NCI-H345 treated with DMSO at 0.1 percent for 48 hours (cell line): ENCODE measurements at regions not wholly inside any gene's neighbourhood (a gene's known extent, or its start where the extent isn't known, plus 50 kb on each side); places are given as distances from the start of the nearest gene placed in this dataset.
"Not testable (repeated sequence)": the region's sequence is repeated elsewhere in the genome, so short reads cannot be mapped to it uniquely, and the experiment has no call there.

Experiments used
- DNase-seq: peaks from one replicate; lab custom pipeline; 2025; ENCODE audit not compliant: unreplicated experiment; lab: John Stamatoyannopoulos, UW

DNA sequence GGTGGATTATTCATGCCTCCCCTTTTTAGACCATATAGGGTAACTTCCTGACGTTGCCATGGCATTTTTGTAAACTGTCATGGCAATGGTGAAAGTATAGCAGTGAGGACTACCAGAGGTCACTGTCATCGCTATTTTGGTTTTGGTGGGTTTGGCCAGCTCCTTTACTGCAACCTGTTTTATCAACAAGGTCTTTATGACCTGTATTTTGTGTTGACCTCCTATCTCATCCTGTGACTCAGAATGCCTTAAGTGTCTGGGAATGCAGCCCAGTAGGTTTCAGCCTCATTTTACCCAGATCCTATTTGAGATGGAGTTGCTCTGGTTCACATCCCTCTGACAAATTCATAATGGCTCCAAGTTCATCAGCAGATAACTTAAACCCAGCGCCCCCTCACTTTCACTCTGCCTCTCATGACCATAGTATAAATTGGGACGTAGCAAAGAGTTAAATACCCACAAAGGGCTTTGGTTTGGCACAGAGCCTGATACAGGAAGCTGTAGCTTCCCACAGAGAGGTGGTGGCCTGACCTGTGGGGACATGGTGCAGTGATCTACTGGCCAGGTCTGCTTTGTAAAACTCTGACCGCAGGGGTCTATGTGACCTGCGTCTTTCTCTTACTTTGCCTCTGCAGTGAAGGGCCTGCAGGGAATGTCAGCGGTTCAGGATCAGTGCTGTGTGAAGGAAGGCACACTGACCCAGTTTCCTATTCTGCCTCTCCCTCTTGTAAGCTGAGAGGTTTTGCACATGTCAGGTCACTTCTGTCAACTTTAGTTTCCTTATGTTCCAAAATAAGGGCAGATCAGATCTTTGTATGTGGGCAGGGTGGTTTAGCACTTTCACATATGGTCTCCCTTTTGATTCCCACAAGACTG is 78.1 kb upstream of the ZNF644 start:
- DNase-seq, result no peak

DNA sequence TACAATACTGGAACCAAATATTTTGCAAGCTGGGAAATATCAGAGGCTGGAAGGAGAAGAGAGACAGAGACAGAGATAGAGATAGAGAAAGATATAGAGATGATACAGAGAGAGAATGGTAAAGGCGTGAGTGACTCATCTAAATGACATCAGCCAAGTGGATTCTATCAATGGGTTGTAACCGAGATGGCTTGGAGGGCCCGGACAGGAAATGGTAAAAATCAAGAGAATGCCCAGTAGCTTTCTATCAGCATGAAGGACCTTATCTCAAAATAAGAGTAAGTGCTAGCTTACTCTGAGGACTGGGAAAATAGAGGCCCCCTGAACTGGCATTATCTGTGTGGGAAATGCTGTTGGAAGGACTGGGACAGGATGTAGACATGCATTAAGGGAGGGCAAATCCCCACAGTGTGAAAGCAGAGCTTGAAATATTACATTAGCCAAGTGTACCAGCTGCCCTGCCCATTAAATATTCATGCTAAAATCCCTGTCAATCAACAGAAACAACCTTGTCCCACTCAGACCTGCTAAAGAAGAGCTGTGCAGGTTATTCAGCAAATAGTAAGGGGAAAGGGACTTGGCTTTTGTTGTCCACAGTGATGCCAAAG is 76.6 kb upstream of the ZNF644 start:
- no peak for DNase-seq

DNA sequence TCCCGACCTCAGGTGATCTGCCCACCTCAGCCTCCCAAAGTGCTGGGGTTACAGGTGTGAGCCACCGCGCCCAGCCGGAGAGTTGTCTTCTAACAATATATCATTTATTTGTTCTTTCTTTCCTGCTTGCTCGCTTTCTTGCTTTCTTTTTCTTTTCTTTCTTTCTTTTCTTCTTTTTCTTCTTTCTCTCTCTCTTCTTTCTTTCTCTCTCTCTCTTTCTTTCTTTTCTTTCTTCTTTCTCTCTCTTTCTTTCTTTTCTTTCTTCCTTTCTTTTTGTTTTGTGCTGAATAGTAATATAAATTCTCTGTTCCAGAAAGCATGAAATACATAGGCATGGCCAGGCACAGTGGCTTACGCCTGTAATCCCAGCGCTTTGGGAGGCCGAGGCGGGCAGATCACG is 73.5 kb upstream of the ZNF644 start:
- DNase-seq, result not testable (repeated sequence)

DNA sequence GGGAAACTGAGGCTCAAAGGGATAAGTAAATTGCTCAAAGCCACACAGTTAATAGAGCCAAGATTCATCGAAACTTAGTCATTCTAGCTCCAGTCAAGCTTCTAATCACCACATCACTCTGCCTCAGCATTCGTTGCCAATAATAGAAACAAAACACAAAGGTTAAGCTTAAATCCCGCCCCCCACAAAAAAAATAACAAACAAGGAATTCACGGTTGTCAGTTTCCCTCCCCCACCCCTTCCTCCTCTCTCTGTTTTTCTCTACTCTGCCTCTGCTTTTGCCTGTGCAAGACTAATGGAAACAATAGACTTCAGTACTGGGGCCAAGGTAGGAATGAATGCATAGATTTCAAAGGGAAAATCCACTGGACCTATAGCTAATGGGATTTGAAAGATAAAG is 70.7 kb upstream of the ZNF644 start:
- no peak for DNase-seq

DNA sequence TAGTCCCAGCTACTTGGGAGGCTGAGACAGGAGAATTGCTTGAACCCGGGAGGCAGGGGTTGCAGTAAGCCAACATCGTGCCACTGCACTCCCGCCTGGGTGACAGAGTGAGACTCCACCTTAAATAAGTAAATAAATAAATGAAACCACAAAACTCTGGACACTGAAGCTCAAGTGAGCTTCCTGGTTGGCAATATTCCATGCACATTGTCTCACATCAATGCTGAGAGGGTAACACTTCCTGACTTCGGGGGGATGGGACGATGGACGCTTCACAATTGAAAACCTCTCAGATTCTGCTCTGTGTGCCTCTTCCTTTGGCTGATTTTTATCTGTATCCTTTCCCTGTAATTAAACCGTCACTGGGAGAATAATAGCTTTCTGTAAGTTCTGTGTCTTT is 70.0 kb upstream of the ZNF644 start:
- DNase-seq, result peak; percentile 11

DNA sequence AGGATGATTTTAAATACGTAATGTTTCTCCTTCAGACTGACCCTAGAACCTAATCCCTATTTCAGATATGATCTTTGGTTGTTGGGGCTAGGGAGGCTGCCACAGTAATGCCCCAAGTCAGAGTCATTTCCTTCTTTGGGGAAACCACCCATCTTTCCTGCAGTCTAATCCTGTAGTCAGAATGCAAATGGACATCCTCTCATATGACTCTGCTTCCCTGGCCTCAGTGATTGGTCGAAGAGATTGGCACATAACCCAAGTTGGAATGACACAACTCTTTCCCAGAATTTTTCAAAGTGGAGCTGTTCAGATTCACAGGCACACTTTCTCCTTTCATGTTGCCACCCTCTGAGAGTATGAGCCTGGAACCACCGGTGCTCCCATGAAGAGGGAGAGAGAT is 58.8 kb upstream of the ZNF644 start:
- DNase-seq, result no peak

DNA sequence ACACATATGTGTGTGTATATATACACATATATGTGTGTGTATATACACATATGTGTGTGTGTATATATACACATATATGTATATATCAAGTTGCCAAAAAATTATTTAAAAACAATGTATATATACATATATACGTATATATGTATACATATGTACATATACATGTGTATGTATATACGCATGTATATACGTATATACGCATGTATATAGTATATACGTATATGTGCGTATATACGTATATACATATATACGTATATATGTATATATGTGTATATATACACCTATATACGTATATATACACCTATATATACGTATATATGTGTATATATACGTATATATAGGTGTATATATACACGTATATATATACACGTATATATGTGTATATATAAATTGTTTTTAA is 57.0 kb upstream of the ZNF644 start:
- DNase-seq, result no peak

DNA sequence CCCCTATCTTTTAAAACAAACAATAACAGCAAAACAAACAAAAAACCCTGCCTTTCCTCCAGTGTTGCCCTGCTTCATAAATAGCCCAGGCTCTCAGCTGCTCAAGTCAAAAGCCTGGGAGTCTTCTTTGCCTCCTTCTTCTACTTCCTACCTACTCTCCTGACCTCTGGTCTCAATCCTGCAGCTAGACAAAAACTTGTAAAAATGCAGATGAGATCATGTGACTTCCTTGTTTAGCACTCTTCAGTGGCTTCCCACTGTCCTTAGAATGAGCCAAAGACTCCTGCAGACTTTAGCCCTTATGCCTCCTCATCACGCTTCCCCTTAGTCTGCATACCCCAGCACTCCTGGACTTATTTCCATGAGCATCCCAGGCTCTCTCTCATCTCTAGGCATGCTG is 55.0 kb upstream of the ZNF644 start:
- DNase-seq, result no peak

DNA sequence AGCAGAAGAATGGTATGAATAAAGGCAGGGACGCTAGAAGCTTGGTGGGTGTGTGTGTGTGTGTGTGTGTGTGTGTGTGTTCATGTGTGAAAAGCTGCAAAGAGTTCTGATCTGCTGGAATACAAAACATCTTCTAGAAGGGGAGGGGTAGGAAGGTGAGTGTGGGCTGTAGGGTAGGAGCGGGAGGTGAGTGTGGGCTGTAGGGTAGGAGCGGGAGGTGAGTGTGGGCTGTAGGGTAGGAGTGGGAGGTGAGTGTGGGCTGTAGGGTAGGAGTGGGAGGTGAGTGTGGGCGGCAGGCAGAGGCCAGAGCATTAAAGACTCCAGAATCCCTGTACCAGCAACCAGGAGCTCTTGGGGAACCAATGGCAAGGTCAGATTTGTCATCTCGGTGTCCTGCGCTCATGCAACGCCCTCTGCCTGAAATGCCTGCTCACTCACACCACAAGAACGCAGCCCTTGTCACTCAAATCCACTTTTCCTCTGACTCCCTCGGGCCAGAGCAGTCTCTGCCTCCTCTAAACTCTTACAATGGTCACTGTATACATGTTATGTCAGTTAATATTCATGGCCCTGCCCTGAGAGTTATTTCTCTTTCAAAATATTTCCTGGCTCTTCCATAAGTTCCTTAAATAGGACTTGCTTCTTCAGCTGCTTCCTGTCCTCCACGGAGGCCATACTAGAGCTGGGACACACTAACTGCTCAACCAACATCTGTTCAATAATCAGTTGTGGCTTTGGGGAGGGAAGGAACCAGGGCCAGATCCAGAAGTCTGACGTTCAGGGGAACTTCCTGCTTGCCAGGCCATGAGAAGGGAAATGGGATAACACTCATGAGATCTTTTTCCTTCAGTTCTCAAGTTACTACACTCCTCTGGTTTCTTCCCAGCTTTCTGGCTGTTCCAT is 53.6 kb upstream of the ZNF644 start:
- no peak for DNase-seq

DNA sequence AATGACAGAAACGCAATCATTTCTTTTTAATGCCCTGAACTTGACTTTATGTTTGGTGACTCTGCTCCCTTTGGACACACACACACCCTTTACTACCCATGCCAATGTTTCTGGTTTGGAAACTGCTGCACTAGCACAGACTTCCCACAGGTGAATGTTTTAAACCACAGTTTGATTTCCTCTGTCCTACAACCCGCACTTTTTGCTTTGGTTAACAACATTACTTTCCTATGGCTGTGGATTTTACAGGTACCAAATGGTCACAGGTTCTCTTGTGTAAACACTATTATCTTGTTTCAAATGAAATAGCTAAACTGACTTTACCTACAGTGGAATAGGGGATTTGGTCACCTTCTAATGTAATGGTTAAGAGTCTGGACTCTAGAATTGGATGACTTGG is 51.5 kb upstream of the ZNF644 start:
- no peak for DNase-seq

DNA sequence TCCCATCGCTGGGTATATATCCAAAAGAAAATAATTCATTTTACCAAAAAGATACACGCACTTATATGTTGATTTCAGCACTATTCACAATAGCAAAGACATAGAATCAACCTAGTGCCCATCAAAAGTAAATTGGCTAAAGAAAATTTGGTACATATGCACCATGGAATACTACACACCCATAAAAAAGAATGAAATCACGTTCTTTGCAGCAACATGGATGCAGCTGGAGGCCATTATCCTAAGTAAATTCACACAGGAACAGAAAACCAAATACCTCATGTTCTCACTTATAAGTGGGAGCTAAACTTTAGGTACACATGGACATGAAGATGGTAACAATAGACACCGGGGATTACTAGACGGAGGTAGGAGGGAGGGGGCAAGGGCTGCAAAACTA is 50.0 kb upstream of the ZNF644 start:
- no peak for DNase-seq
